DND-41 (cell line): ENCODE measurements at regions not wholly inside any gene's neighbourhood (a gene's known extent, or its start where the extent isn't known, plus 50 kb on each side); places are given as distances from the start of the nearest gene placed in this dataset.

Experiments
- EZH2 ChIP-seq: IDR thresholded peaks from 3 replicates; pipeline ENCODE4 v1.6.1; 2012; ENCODE audit warnings: borderline replicate concordance, low read depth, mild to moderate bottlenecking, moderate library complexity, low read length, inconsistent platforms; ENCODE audit not compliant: severe bottlenecking
- TF ChIP-seq, protein P1 (sequence below): IDR thresholded peaks from 2 replicates; pipeline ENCODE4 v1.5.1; 2012; ENCODE audit warnings: borderline replicate concordance, low read length, moderate library complexity, mild to moderate bottlenecking; ENCODE audit not compliant: poor library complexity, severe bottlenecking; ENCODE audit errors: extremely low read depth

DNA sequence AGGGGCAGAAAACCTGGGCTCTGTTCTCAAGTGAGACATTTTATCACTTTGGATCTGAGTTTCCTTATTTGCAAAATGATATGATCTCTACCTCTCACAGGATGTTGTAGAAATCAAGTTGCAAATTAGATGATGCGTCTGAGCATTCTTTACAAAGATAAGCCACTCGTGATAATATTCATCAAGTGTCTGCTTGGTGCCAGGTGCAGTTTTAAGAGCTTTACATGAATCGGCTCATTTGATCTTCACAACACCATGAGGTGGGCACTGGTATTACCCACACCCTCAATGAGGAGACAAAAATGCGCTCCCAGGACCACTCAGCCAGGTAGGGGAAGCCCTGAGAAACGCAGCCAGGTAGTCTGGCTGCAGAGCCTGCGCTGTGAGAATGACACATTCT lies 59.1 kb upstream of the CA12 start:
- TF ChIP-seq, protein P1, sequence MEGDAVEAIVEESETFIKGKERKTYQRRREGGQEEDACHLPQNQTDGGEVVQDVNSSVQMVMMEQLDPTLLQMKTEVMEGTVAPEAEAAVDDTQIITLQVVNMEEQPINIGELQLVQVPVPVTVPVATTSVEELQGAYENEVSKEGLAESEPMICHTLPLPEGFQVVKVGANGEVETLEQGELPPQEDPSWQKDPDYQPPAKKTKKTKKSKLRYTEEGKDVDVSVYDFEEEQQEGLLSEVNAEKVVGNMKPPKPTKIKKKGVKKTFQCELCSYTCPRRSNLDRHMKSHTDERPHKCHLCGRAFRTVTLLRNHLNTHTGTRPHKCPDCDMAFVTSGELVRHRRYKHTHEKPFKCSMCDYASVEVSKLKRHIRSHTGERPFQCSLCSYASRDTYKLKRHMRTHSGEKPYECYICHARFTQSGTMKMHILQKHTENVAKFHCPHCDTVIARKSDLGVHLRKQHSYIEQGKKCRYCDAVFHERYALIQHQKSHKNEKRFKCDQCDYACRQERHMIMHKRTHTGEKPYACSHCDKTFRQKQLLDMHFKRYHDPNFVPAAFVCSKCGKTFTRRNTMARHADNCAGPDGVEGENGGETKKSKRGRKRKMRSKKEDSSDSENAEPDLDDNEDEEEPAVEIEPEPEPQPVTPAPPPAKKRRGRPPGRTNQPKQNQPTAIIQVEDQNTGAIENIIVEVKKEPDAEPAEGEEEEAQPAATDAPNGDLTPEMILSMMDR = no peak
- TF ChIP-seq EZH2 = no peak
